ENCODE measurements at regions not wholly inside any gene's neighbourhood (a gene's known extent, or its start where the extent isn't known, plus 50 kb on each side); places are given as distances from the start of the nearest gene placed in this dataset.

DNA sequence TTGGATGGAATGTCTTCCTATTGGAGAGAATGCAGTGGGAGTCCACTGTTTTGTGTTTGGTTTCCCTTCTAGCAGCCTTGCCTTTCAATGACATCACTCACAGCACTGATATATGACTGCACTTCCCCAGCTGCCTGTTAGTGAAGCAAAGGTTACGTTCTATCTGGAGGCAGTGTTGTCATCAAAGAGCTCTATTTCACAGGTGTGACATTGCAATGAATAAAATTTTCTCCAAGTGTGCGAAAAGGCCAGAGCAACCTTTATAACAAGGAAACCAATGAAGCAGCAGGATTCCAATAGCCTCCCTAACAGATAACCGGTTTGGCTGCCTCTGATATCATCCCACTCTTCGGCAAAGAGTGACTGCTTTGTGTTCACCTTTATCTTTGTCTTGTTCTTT is 523.5 kb upstream of the ZNF608 start:
- TF ChIP-seq POLR2A (IDR thresholded peaks at IDR 0.05; ENCODE audit: low read length) (no peak), GATA1 (IDR thresholded peaks at IDR 0.05; ENCODE audit: low read depth, low read length) (no peak)

Data from erythroblast (primary cell).